Breast epithelium (tissue), 4 donors: ENCODE measurements at regions not wholly inside any gene's neighbourhood (a gene's known extent, or its start where the extent isn't known, plus 50 kb on each side); places are given as distances from the start of the nearest gene placed in this dataset.

Experiments
- DNase-seq, 2 donors: peaks; one replicate each; pipeline ENCODE4 v3.0.0-alpha.2; 2019; ENCODE audit warnings: low spot score in 2 of 2
- H3K27ac ChIP-seq, 2 donors: fragments of 200-600 bp; sonication (generic) in 1 of 2; one replicate each; pipeline ENCODE4 v1.5.1; 2016 to 2019; ENCODE audit warnings: mild to moderate bottlenecking in 1 of 2
- H3K27me3 ChIP-seq, 2 donors: fragments of 200-600 bp; sonication (generic) in 1 of 2; one replicate each; pipeline versions ENCODE4 v1.5.1 to v1.6.0; 2017 to 2019; ENCODE audit warnings: control low read depth in 1 of 2, mild to moderate bottlenecking in 1 of 2
- H3K36me3 ChIP-seq: fragments of 200-600 bp; one replicate; pipeline ENCODE4 v1.5.1; 2019
- H3K4me1 ChIP-seq, 2 donors: fragments of 200-600 bp; sonication (generic); one replicate each; pipeline ENCODE4 v1.5.1; 2016 to 2019; ENCODE audit warnings: control low read depth in 1 of 2
- H3K4me3 ChIP-seq, 3 donors: fragments of 200-600 bp; sonication (generic); 1 replicate in 2 of 3; 2 replicates in 1 of 3; pipeline ENCODE4 v1.5.1; 2016 to 2019; ENCODE audit warnings: mild to moderate bottlenecking in 3 of 3, moderate library complexity in 2 of 3
- H3K9me3 ChIP-seq, 2 donors: fragments of 200-600 bp; sonication (generic) in 1 of 2; one replicate each; pipeline ENCODE4 v1.5.1; 2016 to 2019; ENCODE audit warnings: control low read depth in 1 of 2
- CTCF ChIP-seq, 3 donors: fragments of 450-650 bp; IDR thresholded peaks; one replicate each; pipeline ENCODE4 v1.5.1; 2016 to 2017; ENCODE audit warnings: antibody characterized with exemption in 3 of 3, mild to moderate bottlenecking in 3 of 3, moderate library complexity in 3 of 3
- POLR2A ChIP-seq: fragments of 450-650 bp; IDR thresholded peaks from one replicate; pipeline ENCODE4 v1.6.1; 2016; ENCODE audit warnings: antibody characterized with exemption, mild to moderate bottlenecking, moderate library complexity
- POLR2AphosphoS5 ChIP-seq, 3 donors: sonication (generic); formaldehyde crosslinking; IDR thresholded peaks; one replicate each; pipeline ENCODE4 v1.6.1; 2017; ENCODE audit warnings: antibody characterized with exemption in 3 of 3
- intact Hi-C: fragments of 100-400 bp; cut with DNase I; formaldehyde crosslinking; loops from one replicate; pipeline ENCODE4 v1.15.1; 2023; ENCODE audit warnings: low total_unique reads

GRCh38 chr10:5310914-5311313 is 53.9 kb upstream of the UCN3 start:
- intact Hi-C loops: no loop called here
- no peaks in the 10 kb centered on the region for H3K27me3 ChIP-seq
- H3K36me3 ChIP-seq: no peaks in the 10 kb centered on the region
- no peaks in the 10 kb centered on the region for H3K4me1 ChIP-seq
- no peak for TF ChIP-seq POLR2AphosphoS5 (IDR thresholded peaks at IDR 0.05)
- no peak for TF ChIP-seq POLR2A
- TF ChIP-seq CTCF (IDR thresholded peaks at IDR 0.05): no peak
- no peak for DNase-seq
- H3K9me3 ChIP-seq: no peaks in the 10 kb centered on the region
- no peak overlapping the region for H3K27ac ChIP-seq
- H3K4me3 ChIP-seq: no peak overlapping the region

GRCh38 chr10:5311617-5312016 is 53.1 kb upstream of the UCN3 start:
- intact Hi-C loops: no loop called here
- TF ChIP-seq CTCF (IDR thresholded peaks at IDR 0.05) (no peak), POLR2AphosphoS5 (IDR thresholded peaks at IDR 0.05) (no peak), POLR2A (no peak)
- no peaks in the 10 kb centered on the region for H3K36me3 ChIP-seq
- no peaks in the 10 kb centered on the region for H3K9me3 ChIP-seq
- H3K4me3 ChIP-seq: no peak overlapping the region
- H3K4me1 ChIP-seq: no peaks in the 10 kb centered on the region
- no peak overlapping the region for H3K27ac ChIP-seq
- DNase-seq: no peak
- H3K27me3 ChIP-seq: no peaks in the 10 kb centered on the region

- no peak overlapping the region for H3K27ac ChIP-seq
- H3K4me3 ChIP-seq: no peak overlapping the region
- H3K4me1 ChIP-seq: no peaks in the 10 kb centered on the region
- intact Hi-C loops: no loop called here
- TF ChIP-seq POLR2A (no peak), POLR2AphosphoS5 (IDR thresholded peaks at IDR 0.05) (no peak)
- DNase-seq: no peak
- no peaks in the 10 kb centered on the region for H3K27me3 ChIP-seq
- no peaks in the 10 kb centered on the region for H3K9me3 ChIP-seq
- no peaks in the 10 kb centered on the region for H3K36me3 ChIP-seq
Observed at GRCh38 chr10:5314840-5315239, 49.9 kb upstream of the UCN3 start.
